ENCODE measurements at regions not wholly inside any gene's neighbourhood (a gene's known extent, or its start where the extent isn't known, plus 50 kb on each side); places are given as distances from the start of the nearest gene placed in this dataset.

- no peak for DNase-seq (ENCODE audit: low read depth)
Measured at GRCh38 chr16:82567175-82567574, 59.6 kb upstream of the CDH13 start.

- DNase-seq (ENCODE audit: low read depth): no peak
Measured at GRCh38 chr16:82563401-82563800, 63.4 kb upstream of the CDH13 start.

GRCh38 chr16:82562183-82562683 lies 64.5 kb upstream of the CDH13 start:
- no peak for DNase-seq (ENCODE audit: low read depth)

- no peak for DNase-seq (ENCODE audit: low read depth)
Measured at GRCh38 chr16:82560805-82561325, 65.9 kb upstream of the CDH13 start.

GRCh38 chr16:82544378-82545160 lies 82.2 kb upstream of the CDH13 start:
- no peak for DNase-seq (ENCODE audit: low read depth)

- no peak for DNase-seq (ENCODE audit: low read depth)
Measured at GRCh38 chr16:82542714-82543113, 84.1 kb upstream of the CDH13 start.

GRCh38 chr16:82541103-82541502 lies 85.7 kb upstream of the CDH13 start:
- DNase-seq (ENCODE audit: low read depth): no peak

- DNase-seq (ENCODE audit: low read depth): no peak
Measured at GRCh38 chr16:82535764-82536163, 91.0 kb upstream of the CDH13 start.

- no peak for DNase-seq (ENCODE audit: low read depth)
Measured at GRCh38 chr16:82535262-82535661, 91.5 kb upstream of the CDH13 start.

GRCh38 chr16:82533189-82533588 lies 93.6 kb upstream of the CDH13 start:
- no peak for DNase-seq (ENCODE audit: low read depth)

- DNase-seq (ENCODE audit: low read depth): no peak
Measured at GRCh38 chr16:82530883-82531282, 95.9 kb upstream of the CDH13 start.

- no peak for DNase-seq (ENCODE audit: low read depth)
Measured at GRCh38 chr16:82527101-82527500, 99.7 kb upstream of the CDH13 start.

GRCh38 chr16:82524976-82525375 lies 101.8 kb upstream of the CDH13 start:
- DNase-seq (ENCODE audit: low read depth): no peak

GRCh38 chr16:82523815-82524214 lies 103.0 kb upstream of the CDH13 start:
- no peak for DNase-seq (ENCODE audit: low read depth)

- no peak for DNase-seq (ENCODE audit: low read depth)
Measured at GRCh38 chr16:82522026-82522425, 104.7 kb upstream of the CDH13 start.

GRCh38 chr16:82518811-82519210 lies 108.0 kb upstream of the CDH13 start:
- no peak for DNase-seq (ENCODE audit: low read depth)

- DNase-seq (ENCODE audit: low read depth): no peak
Measured at GRCh38 chr16:82514262-82514661, 112.5 kb upstream of the CDH13 start.

- DNase-seq (ENCODE audit: low read depth): no peak
Measured at GRCh38 chr16:82510789-82511305, 115.9 kb upstream of the CDH13 start.

GRCh38 chr16:82509691-82510430 lies 116.9 kb upstream of the CDH13 start:
- no peak for DNase-seq (ENCODE audit: low read depth)

GRCh38 chr16:82506692-82507670 lies 119.8 kb upstream of the CDH13 start:
- no peak for DNase-seq (ENCODE audit: low read depth)

- DNase-seq (ENCODE audit: low read depth): no peak
Measured at GRCh38 chr16:82504836-82505235, 121.9 kb upstream of the CDH13 start.

- DNase-seq (ENCODE audit: low read depth): no peak
Measured at GRCh38 chr16:82499302-82499701, 127.5 kb upstream of the CDH13 start.
